Endodermal cell (in vitro differentiated cells): ENCODE measurements at regions not wholly inside any gene's neighbourhood (a gene's known extent, or its start where the extent isn't known, plus 50 kb on each side); places are given as distances from the start of the nearest gene placed in this dataset.

Source experiments
- DNase-seq: peaks from one replicate; pipeline ENCODE4 v3.0.0-alpha.2; 2017
- H3K27ac ChIP-seq: 2 replicates; pipeline ENCODE4 v1.5.1; 2013; ENCODE audit warnings: mild to moderate bottlenecking, low read depth, low read length, moderate library complexity
- H3K27me3 ChIP-seq: 2 replicates; pipeline ENCODE4 v1.6.1; 2013; ENCODE audit warnings: mild to moderate bottlenecking, low read length, moderate library complexity; ENCODE audit not compliant: insufficient read depth, control insufficient read depth, poor library complexity, severe bottlenecking
- H3K36me3 ChIP-seq: 2 replicates; pipeline ENCODE4 v1.7.0; 2013; ENCODE audit warnings: mild to moderate bottlenecking, low read length, moderate library complexity; ENCODE audit not compliant: control insufficient read depth, insufficient read depth
- H3K4me1 ChIP-seq: one replicate; pipeline ENCODE4 v1.7.0; 2013; ENCODE audit warnings: low read length; ENCODE audit not compliant: control insufficient read depth, insufficient read depth
- H3K4me3 ChIP-seq: 2 replicates; pipeline ENCODE4 v1.5.1; 2013; ENCODE audit warnings: mild to moderate bottlenecking, low read length, moderate library complexity
- H3K9ac ChIP-seq: 2 replicates; pipeline ENCODE4 v1.6.1; 2013; ENCODE audit warnings: mild to moderate bottlenecking, low read length, moderate library complexity; ENCODE audit not compliant: poor library complexity, severe bottlenecking; ENCODE audit errors: extremely low read depth
- H3K9me3 ChIP-seq: 2 replicates; pipeline ENCODE4 v1.6.1; 2013; ENCODE audit warnings: mild to moderate bottlenecking, low read length, moderate library complexity; ENCODE audit not compliant: control insufficient read depth
- H3K27ac Mint-ChIP-seq: 2 replicates; pipeline ENCODE4 v1.8.0; 2020; ENCODE audit warnings: mixed read lengths
- H3K27me3 Mint-ChIP-seq: 2 replicates; pipeline ENCODE4 v1.8.0; 2021; ENCODE audit warnings: mild to moderate bottlenecking, mixed read lengths; ENCODE audit not compliant: insufficient read depth
- H3K36me3 Mint-ChIP-seq: 2 replicates; pipeline ENCODE4 v1.8.0; 2020; ENCODE audit warnings: low read depth, mixed read lengths
- H3K4me1 Mint-ChIP-seq: 2 replicates; pipeline ENCODE4 v1.8.0; 2020; ENCODE audit warnings: mixed read lengths
- H3K4me3 Mint-ChIP-seq: 2 replicates; pipeline ENCODE4 v1.8.0; 2020; ENCODE audit warnings: mild to moderate bottlenecking, moderate library complexity, mixed read lengths
- H3K9me3 Mint-ChIP-seq: 2 replicates; pipeline ENCODE4 v1.8.0; 2020; ENCODE audit warnings: mild to moderate bottlenecking, mixed read lengths
- WGBS, 2 experiments: methylation state at CpG; one replicate each; pipeline versions ENCODE4 v1.1.5 to v1.1.7; 2013; ENCODE audit warnings: missing lambda C conversion rate in 2 of 2, mixed read lengths in 1 of 2; ENCODE audit not compliant: insufficient coverage in 1 of 2, insufficient read length in 1 of 2; 5-methylcytosine and 5-hydroxymethylcytosine counted together
- TF ChIP-seq, protein P1 (sequence below): fragments of 200-600 bp; sonication (generic); conservative IDR thresholded peaks from 2 replicates; pipeline ENCODE4 v1.5.0; 2021; ENCODE audit warnings: antibody characterized with exemption, mild to moderate bottlenecking

GRCh38 chr2:206850369-206850768 lies 85.0 kb downstream of the FASTKD2 start:
- no peak overlapping the region for H3K27ac Mint-ChIP-seq

GRCh38 chr2:206851521-206851920 lies 86.1 kb downstream of the FASTKD2 start:
- H3K9me3 ChIP-seq, result no peaks in the 10 kb centered on the region
- TF ChIP-seq, protein P1, sequence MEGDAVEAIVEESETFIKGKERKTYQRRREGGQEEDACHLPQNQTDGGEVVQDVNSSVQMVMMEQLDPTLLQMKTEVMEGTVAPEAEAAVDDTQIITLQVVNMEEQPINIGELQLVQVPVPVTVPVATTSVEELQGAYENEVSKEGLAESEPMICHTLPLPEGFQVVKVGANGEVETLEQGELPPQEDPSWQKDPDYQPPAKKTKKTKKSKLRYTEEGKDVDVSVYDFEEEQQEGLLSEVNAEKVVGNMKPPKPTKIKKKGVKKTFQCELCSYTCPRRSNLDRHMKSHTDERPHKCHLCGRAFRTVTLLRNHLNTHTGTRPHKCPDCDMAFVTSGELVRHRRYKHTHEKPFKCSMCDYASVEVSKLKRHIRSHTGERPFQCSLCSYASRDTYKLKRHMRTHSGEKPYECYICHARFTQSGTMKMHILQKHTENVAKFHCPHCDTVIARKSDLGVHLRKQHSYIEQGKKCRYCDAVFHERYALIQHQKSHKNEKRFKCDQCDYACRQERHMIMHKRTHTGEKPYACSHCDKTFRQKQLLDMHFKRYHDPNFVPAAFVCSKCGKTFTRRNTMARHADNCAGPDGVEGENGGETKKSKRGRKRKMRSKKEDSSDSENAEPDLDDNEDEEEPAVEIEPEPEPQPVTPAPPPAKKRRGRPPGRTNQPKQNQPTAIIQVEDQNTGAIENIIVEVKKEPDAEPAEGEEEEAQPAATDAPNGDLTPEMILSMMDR, result no peak
- H3K4me3 ChIP-seq, result no peak overlapping the region
- H3K36me3 ChIP-seq, result no peaks in the 10 kb centered on the region
- no peaks in the 10 kb centered on the region for H3K27me3 ChIP-seq
- no peaks in the 10 kb centered on the region for H3K27me3 Mint-ChIP-seq
- H3K4me1 Mint-ChIP-seq, result peaks cover 6% of the 10 kb centered on the region
- WGBS, 2 experiments, result 96% methylated on average over 1 of the region's 1 CpG; no CpG with 5 or more reads in 1 of the 2 experiments
- no peaks in the 10 kb centered on the region for H3K9me3 Mint-ChIP-seq
- H3K27ac ChIP-seq, result no peak overlapping the region
- no peak overlapping the region for H3K9ac ChIP-seq
- no peaks in the 10 kb centered on the region for H3K4me1 ChIP-seq
- no peaks in the 10 kb centered on the region for H3K36me3 Mint-ChIP-seq
- DNase-seq, result no peak
- H3K4me3 Mint-ChIP-seq, result no peak overlapping the region
- H3K27ac Mint-ChIP-seq, result no peak overlapping the region

More at GRCh38 chr2:206850369-206850768, 85.0 kb downstream of the FASTKD2 start:
- H3K4me3 Mint-ChIP-seq, result no peak overlapping the region
- H3K4me3 ChIP-seq, result no peak overlapping the region
- no peaks in the 10 kb centered on the region for H3K4me1 ChIP-seq
- no peak overlapping the region for H3K27ac ChIP-seq
- TF ChIP-seq, protein P1, result no peak
- H3K36me3 ChIP-seq, result no peaks in the 10 kb centered on the region
- no peaks in the 10 kb centered on the region for H3K27me3 Mint-ChIP-seq
- no peak overlapping the region for H3K9ac ChIP-seq
- peaks cover 6% of the 10 kb centered on the region for H3K4me1 Mint-ChIP-seq
- H3K9me3 ChIP-seq, result no peaks in the 10 kb centered on the region
- no peak for DNase-seq
- no peaks in the 10 kb centered on the region for H3K36me3 Mint-ChIP-seq
- no peaks in the 10 kb centered on the region for H3K9me3 Mint-ChIP-seq
- no peaks in the 10 kb centered on the region for H3K27me3 ChIP-seq

DNA sequence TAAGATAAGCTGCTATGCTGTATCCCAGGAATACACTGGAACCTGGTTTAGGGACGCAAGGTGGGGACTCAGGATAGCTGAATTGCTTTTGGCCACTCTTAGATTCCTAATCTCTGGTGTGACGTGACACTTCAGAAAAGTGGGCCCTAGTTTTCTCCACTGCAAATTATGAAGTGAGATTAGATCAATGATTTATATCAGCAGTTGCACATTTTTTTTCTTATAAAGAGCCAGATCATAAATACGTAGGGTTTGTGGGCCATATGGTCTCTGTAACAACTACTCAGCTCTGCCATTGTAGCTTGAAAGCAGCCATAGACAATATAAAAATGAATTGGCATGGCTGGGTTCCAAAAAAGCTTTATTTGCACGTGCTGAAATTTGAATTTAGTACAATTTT lies 85.4 kb upstream of the CPO start:
- Histone ChIP-seq H3K9me3 (no peaks in the 10 kb centered on the region), H3K9ac (no peak overlapping the region), H3K36me3 (no peaks in the 10 kb centered on the region), H3K27ac (no peak overlapping the region), H3K4me3 (no peak overlapping the region), H3K4me1 (no peaks in the 10 kb centered on the region), H3K27me3 (no peaks in the 10 kb centered on the region)
- Mint-ChIP-seq H3K9me3 (no peaks in the 10 kb centered on the region), H3K4me1 (peaks cover 6% of the 10 kb centered on the region), H3K36me3 (peaks cover 2% of the 10 kb centered on the region), H3K27ac (no peak overlapping the region), H3K27me3 (no peaks in the 10 kb centered on the region), H3K4me3 (no peak overlapping the region)
- 91 to 93% methylated on average over 3 to 4 of the region's 4 CpGs for WGBS, 2 experiments
- TF ChIP-seq, protein P1, result no peak
- no peak for DNase-seq
